ENCODE measurements at regions not wholly inside any gene's neighbourhood (a gene's known extent, or its start where the extent isn't known, plus 50 kb on each side); places are given as distances from the start of the nearest gene placed in this dataset.

DNA sequence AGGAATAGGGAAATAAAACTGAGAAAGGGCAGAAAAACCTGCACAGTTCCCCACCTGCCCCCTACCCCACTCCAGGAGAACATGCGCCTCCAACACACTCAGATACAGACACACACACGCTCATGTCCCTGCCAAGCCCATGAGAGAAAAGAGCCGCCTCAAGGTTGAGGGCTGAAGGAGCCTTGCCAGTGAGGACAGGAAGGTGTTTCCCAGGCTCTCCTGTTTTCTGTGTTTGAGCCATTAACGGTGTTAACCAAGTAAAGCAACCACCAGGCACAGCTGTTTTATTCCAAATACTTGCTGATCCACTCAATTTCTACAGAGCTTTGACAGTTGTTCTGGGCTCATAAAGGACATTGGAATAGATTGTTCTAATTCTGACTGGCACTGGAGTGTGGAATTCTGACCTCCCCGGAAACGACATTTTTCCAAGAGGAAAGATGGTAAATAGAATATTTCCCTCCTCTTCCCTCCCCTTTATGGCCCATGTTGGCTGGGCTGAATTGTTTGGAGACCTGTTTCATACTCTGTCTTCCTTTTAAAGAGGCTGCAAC lies 238.0 kb downstream of the DMAC1 start:
- TF ChIP-seq, protein P1, sequence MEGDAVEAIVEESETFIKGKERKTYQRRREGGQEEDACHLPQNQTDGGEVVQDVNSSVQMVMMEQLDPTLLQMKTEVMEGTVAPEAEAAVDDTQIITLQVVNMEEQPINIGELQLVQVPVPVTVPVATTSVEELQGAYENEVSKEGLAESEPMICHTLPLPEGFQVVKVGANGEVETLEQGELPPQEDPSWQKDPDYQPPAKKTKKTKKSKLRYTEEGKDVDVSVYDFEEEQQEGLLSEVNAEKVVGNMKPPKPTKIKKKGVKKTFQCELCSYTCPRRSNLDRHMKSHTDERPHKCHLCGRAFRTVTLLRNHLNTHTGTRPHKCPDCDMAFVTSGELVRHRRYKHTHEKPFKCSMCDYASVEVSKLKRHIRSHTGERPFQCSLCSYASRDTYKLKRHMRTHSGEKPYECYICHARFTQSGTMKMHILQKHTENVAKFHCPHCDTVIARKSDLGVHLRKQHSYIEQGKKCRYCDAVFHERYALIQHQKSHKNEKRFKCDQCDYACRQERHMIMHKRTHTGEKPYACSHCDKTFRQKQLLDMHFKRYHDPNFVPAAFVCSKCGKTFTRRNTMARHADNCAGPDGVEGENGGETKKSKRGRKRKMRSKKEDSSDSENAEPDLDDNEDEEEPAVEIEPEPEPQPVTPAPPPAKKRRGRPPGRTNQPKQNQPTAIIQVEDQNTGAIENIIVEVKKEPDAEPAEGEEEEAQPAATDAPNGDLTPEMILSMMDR (conservative IDR thresholded peaks at IDR 0.05) = no peak
- no peak for TF ChIP-seq EZH2 (IDR thresholded peaks at IDR 0.05; ENCODE audit: low read depth)
